ENCODE measurements at regions not wholly inside any gene's neighbourhood (a gene's known extent, or its start where the extent isn't known, plus 50 kb on each side); places are given as distances from the start of the nearest gene placed in this dataset.

DNA sequence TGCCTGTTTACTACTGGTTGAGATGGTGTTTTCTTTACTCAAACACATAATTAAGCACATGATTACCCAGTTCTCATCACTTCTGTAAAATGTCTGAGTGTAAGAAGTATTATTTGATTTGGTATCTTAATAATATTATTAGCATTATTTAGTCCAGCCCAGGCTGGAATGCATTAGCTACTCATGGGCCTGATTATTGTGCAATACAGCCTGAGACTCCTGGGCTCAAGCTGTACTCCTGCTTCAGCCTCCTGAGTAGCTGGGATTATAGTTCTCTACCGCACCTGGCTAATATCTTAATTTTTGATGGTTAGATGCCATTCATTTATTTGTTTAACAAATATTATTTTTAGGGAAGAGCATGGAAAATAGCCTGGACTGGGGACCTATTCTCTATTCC is 197.6 kb upstream of the MC4R start:
- TF ChIP-seq, protein P1, sequence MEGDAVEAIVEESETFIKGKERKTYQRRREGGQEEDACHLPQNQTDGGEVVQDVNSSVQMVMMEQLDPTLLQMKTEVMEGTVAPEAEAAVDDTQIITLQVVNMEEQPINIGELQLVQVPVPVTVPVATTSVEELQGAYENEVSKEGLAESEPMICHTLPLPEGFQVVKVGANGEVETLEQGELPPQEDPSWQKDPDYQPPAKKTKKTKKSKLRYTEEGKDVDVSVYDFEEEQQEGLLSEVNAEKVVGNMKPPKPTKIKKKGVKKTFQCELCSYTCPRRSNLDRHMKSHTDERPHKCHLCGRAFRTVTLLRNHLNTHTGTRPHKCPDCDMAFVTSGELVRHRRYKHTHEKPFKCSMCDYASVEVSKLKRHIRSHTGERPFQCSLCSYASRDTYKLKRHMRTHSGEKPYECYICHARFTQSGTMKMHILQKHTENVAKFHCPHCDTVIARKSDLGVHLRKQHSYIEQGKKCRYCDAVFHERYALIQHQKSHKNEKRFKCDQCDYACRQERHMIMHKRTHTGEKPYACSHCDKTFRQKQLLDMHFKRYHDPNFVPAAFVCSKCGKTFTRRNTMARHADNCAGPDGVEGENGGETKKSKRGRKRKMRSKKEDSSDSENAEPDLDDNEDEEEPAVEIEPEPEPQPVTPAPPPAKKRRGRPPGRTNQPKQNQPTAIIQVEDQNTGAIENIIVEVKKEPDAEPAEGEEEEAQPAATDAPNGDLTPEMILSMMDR (IDR thresholded peaks at IDR 0.05; ENCODE audit: unreplicated experiment in 3 of 3), result no peak
- Mint-ChIP-seq H3K4me3 (no peak overlapping the region), H3K36me3 (ENCODE audit: low read depth) (no peaks in the 10 kb centered on the region), H3K9me3 (no peaks in the 10 kb centered on the region), H3K27me3 (ENCODE audit: low read depth) (peaks cover 7% of the 10 kb centered on the region), H3K4me1 (no peaks in the 10 kb centered on the region), H3K27ac (no peak overlapping the region)

DNA sequence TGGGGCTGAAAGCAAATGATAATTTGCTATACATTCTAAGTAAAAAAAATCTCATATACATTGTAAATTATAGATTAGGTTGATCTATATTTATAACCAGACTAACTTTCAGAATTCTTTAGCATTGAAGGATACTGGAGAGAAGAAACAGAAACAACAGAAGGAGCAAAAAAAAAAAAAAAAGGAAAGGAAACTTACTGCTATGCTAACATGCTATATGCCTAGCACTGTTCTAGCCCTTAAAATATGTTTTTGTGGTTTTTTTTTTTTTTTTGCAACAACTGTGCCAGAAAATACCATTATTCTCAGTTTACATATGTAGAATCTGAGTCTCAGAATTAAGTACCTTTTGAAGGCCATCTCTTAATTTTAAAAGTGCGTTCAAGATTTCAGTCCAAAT is 204.9 kb upstream of the MC4R start:
- Mint-ChIP-seq H3K27me3 (ENCODE audit: low read depth) (peaks cover 13% of the 10 kb centered on the region), H3K4me1 (no peaks in the 10 kb centered on the region), H3K9me3 (peaks cover 5% of the 10 kb centered on the region), H3K27ac (no peak overlapping the region), H3K4me3 (no peak overlapping the region), H3K36me3 (ENCODE audit: low read depth) (no peaks in the 10 kb centered on the region)
- TF ChIP-seq, protein P1 (IDR thresholded peaks at IDR 0.05; ENCODE audit: unreplicated experiment in 3 of 3), result no peak

DNA sequence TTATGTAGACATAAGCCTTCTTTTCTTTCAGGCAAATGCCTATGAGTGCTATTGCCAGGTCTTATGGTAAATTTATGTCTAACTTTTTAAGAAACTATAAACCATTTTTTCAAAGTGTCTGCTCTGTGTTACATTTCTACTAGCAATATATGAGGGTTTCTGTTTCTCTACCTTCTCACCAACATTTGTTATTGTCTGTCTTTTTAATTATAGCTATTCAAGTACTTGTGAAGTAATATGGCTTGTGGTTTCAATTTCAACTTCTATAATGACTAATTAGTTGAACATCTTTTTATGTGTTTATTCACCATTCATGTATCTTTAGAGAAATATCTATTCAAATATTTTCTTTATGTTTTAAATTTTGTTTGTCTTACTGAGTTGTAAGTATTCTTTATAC is 213.1 kb upstream of the MC4R start:
- Mint-ChIP-seq H3K36me3 (ENCODE audit: low read depth) (no peaks in the 10 kb centered on the region), H3K27ac (no peak overlapping the region), H3K9me3 (peaks cover 8% of the 10 kb centered on the region), H3K4me3 (no peak overlapping the region), H3K27me3 (ENCODE audit: low read depth) (peaks cover 6% of the 10 kb centered on the region), H3K4me1 (no peaks in the 10 kb centered on the region)
- TF ChIP-seq, protein P1 (IDR thresholded peaks at IDR 0.05; ENCODE audit: unreplicated experiment in 3 of 3), result no peak

DNA sequence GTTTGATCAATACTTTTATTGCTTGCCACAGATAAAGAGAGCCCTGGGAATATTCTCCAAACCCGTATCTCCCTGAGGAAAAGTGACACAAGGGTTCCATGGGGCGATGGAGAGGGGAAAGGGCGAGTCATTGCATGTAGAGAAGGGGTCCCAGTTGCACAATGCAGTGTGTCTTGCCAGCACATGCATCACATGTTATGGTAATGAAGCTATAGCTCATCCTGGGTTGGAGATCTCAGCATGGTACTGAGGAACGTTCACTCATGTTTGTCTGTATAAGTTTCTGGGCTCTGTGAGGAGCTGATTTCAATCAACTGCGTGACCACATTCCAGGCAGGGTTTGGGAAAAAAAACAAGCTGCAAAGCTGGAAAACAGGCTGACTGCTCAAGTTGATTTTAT is 220.7 kb upstream of the MC4R start:
- TF ChIP-seq, protein P1 (IDR thresholded peaks at IDR 0.05; ENCODE audit: unreplicated experiment in 3 of 3), result no peak
- no peaks in the 10 kb centered on the region for H3K36me3 Mint-ChIP-seq (ENCODE audit: low read depth)
- H3K9me3 Mint-ChIP-seq, result no peaks in the 10 kb centered on the region
- H3K4me1 Mint-ChIP-seq, result no peaks in the 10 kb centered on the region
- no peaks in the 10 kb centered on the region for H3K27me3 Mint-ChIP-seq (ENCODE audit: low read depth)
- H3K4me3 Mint-ChIP-seq, result no peak overlapping the region
- H3K27ac Mint-ChIP-seq, result no peak overlapping the region

DNA sequence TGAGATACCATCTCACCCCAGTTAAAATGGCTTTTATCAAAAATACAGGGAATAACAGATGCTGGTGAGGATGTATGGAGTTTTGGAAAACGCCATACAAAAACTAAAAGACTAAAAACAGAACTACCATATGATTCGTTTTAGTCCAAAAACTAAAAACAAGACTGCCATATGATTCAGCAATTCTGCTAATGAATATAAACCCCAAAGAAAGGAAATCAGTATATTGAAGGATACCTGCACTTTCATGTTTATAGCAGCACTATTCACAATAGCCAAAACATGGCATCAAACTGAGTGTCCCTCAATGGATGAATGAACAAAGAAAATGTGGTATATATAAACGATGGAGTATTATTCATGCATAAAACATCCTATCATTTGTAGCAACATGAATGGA is 224.4 kb upstream of the MC4R start:
- TF ChIP-seq, protein P1 (IDR thresholded peaks at IDR 0.05; ENCODE audit: unreplicated experiment in 3 of 3), result no peak
- H3K4me3 Mint-ChIP-seq, result no peak overlapping the region
- no peak overlapping the region for H3K27ac Mint-ChIP-seq
- no peaks in the 10 kb centered on the region for H3K27me3 Mint-ChIP-seq (ENCODE audit: low read depth)
- no peaks in the 10 kb centered on the region for H3K36me3 Mint-ChIP-seq (ENCODE audit: low read depth)
- H3K4me1 Mint-ChIP-seq, result no peaks in the 10 kb centered on the region
- H3K9me3 Mint-ChIP-seq, result no peaks in the 10 kb centered on the region

DNA sequence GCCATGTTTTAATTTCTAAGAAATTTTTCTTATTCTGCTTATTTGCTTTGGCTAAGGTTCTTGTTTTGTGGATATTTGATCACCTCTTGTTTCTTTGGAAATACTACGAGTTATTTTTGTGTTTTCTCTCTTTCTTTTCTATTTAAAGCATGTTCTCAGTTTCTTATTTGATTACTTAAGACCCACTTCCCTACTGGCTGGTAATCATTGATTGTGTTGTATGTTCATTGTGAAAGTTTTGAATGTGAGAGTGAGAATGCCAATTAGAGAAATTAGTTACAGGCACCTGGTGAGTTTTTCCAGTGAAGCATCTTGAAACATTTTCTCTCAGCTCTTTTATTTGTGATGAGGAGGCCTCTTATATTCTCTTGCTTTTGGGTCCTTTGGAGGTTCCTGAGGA is 226.7 kb upstream of the MC4R start:
- TF ChIP-seq, protein P1 (IDR thresholded peaks at IDR 0.05; ENCODE audit: unreplicated experiment in 3 of 3), result no peak
- Mint-ChIP-seq H3K4me3 (no peak overlapping the region), H3K36me3 (ENCODE audit: low read depth) (no peaks in the 10 kb centered on the region), H3K4me1 (no peaks in the 10 kb centered on the region), H3K27me3 (ENCODE audit: low read depth) (no peaks in the 10 kb centered on the region), H3K9me3 (no peaks in the 10 kb centered on the region), H3K27ac (no peak overlapping the region)

Measured in nephron (organoid).